CD1c-positive myeloid dendritic cell (primary cell): ENCODE measurements at regions not wholly inside any gene's neighbourhood (a gene's known extent, or its start where the extent isn't known, plus 50 kb on each side); places are given as distances from the start of the nearest gene placed in this dataset.

Experiments
- DNase-seq: peaks from one replicate; pipeline ENCODE4 v3.0.0-alpha.2; 2016; ENCODE audit errors: extremely low spot score

GRCh38 chr22:49115197-49115596 lies 712.5 kb downstream of the BRD1 start:
- DNase-seq = no peak

- no peak for DNase-seq
These were observed 713.9 kb downstream of the BRD1 start for GRCh38 chr22:49113758-49114157.

- DNase-seq = no peak
These were observed 714.7 kb downstream of the BRD1 start for GRCh38 chr22:49112661-49113626.

GRCh38 chr22:49112176-49112575 lies 715.5 kb downstream of the BRD1 start:
- no peak for DNase-seq

- no peak for DNase-seq
These were observed 716.6 kb downstream of the BRD1 start for GRCh38 chr22:49111085-49111484.

DNA sequence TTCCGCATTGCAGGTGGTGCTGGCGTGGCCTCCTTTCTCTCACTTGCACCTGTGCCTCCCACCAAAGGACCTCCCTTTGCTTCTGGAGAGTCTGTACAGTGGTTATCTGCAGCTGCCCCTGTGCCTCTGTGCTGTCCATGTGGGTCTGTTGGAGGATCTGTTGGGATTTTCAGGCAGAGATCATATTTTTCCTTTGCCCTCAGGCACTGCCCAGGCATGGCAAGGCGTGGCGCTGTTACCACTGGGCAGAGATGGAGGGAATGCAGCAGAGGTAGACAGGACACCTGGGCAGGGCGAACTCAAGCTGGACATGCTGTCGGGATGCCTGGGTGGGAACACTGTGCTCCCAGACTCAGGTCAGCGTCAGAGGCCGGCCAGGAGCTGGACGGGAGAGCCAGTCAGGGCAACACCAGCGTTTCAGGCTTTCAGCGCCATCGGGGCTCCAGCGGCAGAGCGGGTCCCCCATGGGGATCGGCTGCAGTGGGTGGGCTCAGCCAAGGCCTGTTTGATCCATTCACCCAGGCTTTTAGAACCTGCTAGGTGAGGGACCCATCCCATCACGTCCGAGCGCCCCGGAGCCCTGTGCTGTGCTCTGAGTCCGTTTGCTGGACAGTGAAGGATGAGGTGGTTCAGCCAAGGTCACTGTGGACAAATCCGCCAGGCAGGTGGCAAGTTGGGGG lies 718.9 kb downstream of the BRD1 start:
- DNase-seq = no peak

- DNase-seq = no peak
These were observed 719.6 kb downstream of the BRD1 start for GRCh38 chr22:49107961-49108530.

GRCh38 chr22:49107561-49107960 lies 720.1 kb downstream of the BRD1 start:
- DNase-seq = no peak

DNA sequence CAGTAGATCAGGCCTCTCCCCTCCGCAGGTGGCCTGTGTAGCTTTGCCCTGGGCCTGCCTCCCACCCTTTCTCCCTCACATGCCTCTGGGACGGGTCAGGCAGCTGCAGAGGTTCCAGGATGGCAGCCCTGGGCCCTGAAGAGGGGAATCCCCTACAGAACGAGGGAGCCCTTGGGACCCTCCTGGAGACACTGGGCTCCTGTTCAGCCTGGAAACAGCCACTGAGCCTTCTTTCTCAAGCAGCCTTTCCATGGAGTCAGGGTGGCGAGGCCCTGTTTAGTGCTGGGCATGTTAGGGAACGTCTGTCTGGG lies 720.9 kb downstream of the BRD1 start:
- no peak for DNase-seq

GRCh38 chr22:49106096-49106841 lies 721.4 kb downstream of the BRD1 start:
- no peak for DNase-seq

- DNase-seq = no peak
These were observed 723.2 kb downstream of the BRD1 start for GRCh38 chr22:49104434-49104833.

DNA sequence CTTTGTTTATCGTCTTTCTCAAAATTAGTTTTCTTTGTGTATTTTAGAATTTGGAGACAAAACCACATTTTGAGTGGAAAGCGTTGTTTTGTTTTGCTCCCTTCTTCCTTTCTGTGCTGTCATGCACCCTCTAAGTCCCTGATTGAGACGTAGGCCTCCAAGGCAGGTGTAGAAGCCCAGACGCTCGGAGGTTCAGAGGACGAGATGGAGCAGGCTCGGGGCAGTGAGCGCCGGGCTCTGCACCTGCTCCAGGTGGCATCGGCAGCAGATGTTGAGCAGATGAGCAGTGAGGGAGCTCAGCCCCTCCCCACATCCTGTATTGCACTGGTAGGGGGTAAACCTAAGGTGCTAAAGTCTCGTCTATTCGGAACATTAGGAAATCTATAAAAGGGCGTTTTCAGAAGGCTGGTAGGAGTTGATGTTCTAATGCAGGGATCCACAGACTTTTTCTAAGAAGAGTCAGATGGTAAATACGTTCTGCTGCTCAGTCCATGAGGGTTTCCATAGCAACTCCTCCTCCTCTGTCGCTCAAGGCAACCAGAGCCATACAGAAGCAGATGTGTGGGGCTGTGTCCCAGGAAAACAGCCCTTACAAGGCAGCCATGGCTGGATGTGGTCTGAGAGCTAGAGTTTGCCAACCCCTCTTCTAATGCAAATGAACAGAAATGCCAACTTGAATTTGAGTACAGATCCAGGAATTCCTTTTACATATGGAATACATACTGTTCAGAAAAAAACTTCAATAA lies 724.2 kb downstream of the BRD1 start:
- no peak for DNase-seq

GRCh38 chr22:49102367-49102766 lies 725.3 kb downstream of the BRD1 start:
- DNase-seq = no peak

DNA sequence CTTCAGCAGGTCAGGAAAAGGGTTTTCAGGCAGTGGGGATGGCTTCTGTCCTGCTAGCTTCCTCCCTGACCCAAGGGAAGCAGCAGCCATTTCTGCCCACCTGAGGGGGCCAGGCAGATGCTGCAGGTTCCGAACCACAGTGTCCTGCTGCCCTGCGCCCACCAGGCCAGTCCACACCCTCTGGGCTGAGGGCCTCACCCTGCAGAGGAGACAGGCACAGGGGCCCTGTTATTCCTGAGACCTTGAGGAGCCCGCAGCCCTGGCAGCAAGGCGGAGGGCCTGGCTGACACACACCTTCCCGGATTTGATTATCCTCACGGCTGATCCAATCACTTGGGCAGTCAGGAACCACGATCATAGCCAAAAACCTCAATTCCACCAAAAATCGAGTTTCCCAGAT lies 725.8 kb downstream of the BRD1 start:
- no peak for DNase-seq

DNA sequence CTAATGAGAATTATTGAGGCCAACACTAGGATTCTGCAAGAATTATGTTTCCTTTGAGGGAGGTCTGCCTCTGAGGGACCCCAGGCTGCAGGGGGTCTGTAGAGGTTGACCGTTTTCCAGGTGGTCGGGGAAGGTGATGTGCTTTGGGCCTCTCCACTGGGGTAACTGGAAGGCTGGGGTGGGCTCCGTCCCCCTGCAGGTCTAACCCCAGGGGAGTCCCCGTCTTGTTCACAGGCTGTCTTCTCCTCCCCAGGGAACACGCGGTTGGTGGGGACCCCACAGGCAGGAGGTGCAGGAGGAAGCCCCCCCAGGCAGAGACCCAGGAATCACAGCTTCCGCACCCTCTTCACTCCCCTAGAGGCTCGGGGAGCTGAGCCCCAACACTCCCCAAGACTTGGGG lies 726.4 kb downstream of the BRD1 start:
- no peak for DNase-seq

- DNase-seq = no peak
These were observed 726.9 kb downstream of the BRD1 start for GRCh38 chr22:49100773-49101172.

DNA sequence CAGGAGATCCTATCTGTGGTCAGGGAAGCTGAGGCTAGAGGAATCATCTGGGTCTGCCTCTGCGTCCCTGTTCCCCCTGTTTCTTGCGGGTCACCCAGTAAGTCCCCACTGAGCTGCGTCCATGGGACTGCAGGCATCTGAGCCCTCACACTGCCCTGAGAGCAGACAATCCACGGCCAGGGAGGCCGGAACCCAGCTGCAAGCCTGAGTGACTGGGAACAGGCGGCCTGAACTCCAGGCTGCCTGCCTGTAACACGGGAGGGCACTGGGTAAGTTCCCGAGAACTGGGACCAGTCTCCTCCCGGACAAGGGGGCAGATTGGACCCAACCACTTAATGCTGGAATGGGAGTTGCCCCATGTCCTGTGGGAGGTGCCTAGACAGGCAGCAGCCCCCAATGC lies 727.4 kb downstream of the BRD1 start:
- DNase-seq = no peak

DNA sequence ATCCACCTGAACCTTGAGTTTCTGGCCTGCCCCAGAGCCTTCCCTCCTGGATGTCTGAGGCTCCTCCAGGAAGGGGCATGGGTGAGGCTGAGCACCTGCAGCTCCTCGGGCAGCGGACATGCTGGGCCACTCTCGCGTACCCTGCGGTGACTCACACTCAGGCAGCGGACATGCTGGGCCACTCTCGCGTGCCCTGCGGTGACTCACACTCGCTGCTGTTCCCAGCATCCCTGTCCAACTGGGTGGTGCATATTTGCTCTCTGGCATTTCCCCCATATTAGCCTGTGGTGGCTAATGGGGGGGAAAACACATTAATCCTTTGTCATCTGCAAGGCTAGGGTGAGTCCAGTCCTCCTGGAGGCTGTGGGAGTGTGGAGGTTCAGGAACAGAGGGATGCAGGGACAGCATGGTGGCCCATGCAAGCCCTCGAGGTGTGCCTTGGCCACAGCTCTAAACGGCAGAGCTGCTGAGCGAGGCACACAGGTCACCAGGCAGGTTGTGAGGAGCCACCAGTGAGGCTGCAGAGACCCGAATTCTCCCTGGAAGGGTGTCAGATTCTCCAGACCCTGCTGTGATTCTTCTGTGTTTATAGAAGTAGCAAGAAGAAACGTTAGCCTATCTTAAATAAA lies 728.1 kb downstream of the BRD1 start:
- DNase-seq = no peak

GRCh38 chr22:49099089-49099488 lies 728.6 kb downstream of the BRD1 start:
- no peak for DNase-seq

DNA sequence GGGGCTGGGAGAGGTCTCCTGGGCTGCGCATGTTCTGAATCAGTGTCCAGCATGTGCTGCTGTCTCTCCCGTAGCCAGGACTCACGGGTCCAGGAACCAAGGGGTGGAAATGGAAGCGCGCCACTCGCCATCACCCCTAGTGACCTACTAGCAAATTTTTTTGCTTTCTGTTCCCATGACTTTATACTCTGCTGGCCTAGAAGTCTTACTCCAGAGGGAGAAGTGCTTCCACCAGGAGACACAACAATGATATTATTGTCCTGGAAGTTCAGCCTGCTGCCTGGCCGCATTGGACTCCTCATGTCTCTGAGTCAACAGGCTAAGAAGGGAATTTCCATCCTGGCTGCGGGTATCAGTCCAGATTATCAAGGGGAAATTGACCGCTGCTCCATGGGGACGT lies 729.7 kb downstream of the BRD1 start:
- DNase-seq = no peak
